Testis (tissue), 2 donors: ENCODE measurements at regions not wholly inside any gene's neighbourhood (a gene's known extent, or its start where the extent isn't known, plus 50 kb on each side); places are given as distances from the start of the nearest gene placed in this dataset.

Source experiments
- DNase-seq: peaks from one replicate; pipeline ENCODE4 v3.0.0-alpha.2; 2019
- H3K27ac ChIP-seq, 2 donors: fragments of 200-600 bp; sonication (generic); one replicate each; pipeline ENCODE4 v1.5.1; 2019
- H3K27me3 ChIP-seq: fragments of 200-600 bp; sonication (generic); one replicate; pipeline ENCODE4 v1.5.1; 2019
- H3K36me3 ChIP-seq: fragments of 200-600 bp; sonication (generic); one replicate; pipeline ENCODE4 v1.5.1; 2017; ENCODE audit warnings: low read depth; ENCODE audit errors: missing control alignments
- H3K4me1 ChIP-seq: fragments of 200-600 bp; sonication (generic); one replicate; pipeline ENCODE4 v1.5.1; 2019
- H3K4me3 ChIP-seq, 2 donors: fragments of 200-600 bp; sonication (generic); one replicate each; pipeline ENCODE4 v1.5.1; 2017 to 2019
- H3K9me3 ChIP-seq: fragments of 200-600 bp; sonication (generic); one replicate; pipeline ENCODE4 v1.5.1; 2017
- POLR2A ChIP-seq: fragments of 450-650 bp; IDR thresholded peaks from one replicate; pipeline ENCODE4 v1.6.1; 2017; ENCODE audit warnings: antibody characterized with exemption, mild to moderate bottlenecking, moderate library complexity
- WGBS, 2 donors: methylation state at CpG; one replicate each; pipeline ENCODE4 v1.1.5; 2018; 5-methylcytosine and 5-hydroxymethylcytosine counted together
- intact Hi-C: fragments of 100-400 bp; cut with DNase I; formaldehyde crosslinking; loops from one replicate; pipeline ENCODE4 v1.15.1; 2023; ENCODE audit warnings: low total_unique reads
- TF ChIP-seq, protein P1 (sequence below), 3 experiments: fragments of 450-650 bp in 2 of 3; fragments of 200-600 bp in 1 of 3; sonication (generic) in 1 of 3; IDR thresholded peaks; one replicate each; pipeline ENCODE4 v1.5.1; 2016 to 2019; ENCODE audit warnings: antibody characterized with exemption in 3 of 3, mild to moderate bottlenecking in 2 of 3, moderate library complexity in 1 of 3

DNA sequence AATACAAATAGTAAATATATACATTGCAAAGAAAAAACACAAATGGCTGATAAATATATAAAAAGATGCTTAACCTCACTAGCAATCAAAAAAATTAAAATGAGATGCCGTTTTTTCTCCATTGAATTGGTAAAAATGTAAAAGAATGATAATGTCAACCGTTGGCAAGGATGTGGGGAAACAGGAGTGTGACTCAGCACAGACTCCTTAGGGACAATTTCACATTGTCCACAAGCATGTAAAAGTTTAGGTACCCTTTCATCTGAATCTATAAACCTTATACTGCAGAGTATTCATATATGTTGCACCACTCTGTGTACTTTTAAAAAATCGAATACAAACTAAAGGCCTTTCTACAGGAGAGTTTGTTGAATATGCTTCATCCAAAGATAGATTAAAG lies 143.1 kb upstream of the RREB1 start:
- H3K36me3 ChIP-seq: no peaks in the 10 kb centered on the region
- H3K4me3 ChIP-seq: no peak overlapping the region
- TF ChIP-seq POLR2A: no peak
- TF ChIP-seq, protein P1, sequence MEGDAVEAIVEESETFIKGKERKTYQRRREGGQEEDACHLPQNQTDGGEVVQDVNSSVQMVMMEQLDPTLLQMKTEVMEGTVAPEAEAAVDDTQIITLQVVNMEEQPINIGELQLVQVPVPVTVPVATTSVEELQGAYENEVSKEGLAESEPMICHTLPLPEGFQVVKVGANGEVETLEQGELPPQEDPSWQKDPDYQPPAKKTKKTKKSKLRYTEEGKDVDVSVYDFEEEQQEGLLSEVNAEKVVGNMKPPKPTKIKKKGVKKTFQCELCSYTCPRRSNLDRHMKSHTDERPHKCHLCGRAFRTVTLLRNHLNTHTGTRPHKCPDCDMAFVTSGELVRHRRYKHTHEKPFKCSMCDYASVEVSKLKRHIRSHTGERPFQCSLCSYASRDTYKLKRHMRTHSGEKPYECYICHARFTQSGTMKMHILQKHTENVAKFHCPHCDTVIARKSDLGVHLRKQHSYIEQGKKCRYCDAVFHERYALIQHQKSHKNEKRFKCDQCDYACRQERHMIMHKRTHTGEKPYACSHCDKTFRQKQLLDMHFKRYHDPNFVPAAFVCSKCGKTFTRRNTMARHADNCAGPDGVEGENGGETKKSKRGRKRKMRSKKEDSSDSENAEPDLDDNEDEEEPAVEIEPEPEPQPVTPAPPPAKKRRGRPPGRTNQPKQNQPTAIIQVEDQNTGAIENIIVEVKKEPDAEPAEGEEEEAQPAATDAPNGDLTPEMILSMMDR (IDR thresholded peaks at IDR 0.05): no peak
- DNase-seq: no peak
- H3K27me3 ChIP-seq: no peaks in the 10 kb centered on the region
- intact Hi-C loops: no loop called here
- H3K9me3 ChIP-seq: no peaks in the 10 kb centered on the region
- 78 to 84% methylated on average over 3 of the region's 3 CpGs for WGBS, 2 donors
- no peak overlapping the region for H3K27ac ChIP-seq
- no peaks in the 10 kb centered on the region for H3K4me1 ChIP-seq

DNA sequence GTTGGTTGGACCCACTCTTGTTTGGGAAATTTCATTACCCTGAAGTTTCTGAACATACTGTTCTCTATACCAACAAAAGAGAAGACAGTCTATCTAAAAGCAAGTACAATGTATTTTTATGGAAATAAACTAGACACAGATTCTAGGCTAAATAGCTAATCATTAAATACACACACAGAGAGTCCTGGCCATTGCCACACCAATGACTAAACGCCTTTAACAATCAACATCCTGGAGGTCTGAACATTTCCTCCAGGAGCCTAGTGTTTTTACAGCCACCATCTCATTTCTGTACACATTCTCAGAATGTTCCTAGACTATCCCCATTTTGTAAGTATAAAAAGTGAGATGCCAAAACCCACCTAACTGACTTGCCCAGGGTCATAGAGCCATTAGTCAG lies 141.6 kb upstream of the RREB1 start:
- no peak for DNase-seq
- Histone ChIP-seq H3K4me3 (no peak overlapping the region), H3K9me3 (no peaks in the 10 kb centered on the region), H3K4me1 (no peaks in the 10 kb centered on the region), H3K27ac (no peak overlapping the region), H3K27me3 (no peaks in the 10 kb centered on the region), H3K36me3 (no peaks in the 10 kb centered on the region)
- 97% methylated on average over 1 of the region's 1 CpG for WGBS, 2 donors
- intact Hi-C loops: no loop called here
- no peak for TF ChIP-seq POLR2A

DNA sequence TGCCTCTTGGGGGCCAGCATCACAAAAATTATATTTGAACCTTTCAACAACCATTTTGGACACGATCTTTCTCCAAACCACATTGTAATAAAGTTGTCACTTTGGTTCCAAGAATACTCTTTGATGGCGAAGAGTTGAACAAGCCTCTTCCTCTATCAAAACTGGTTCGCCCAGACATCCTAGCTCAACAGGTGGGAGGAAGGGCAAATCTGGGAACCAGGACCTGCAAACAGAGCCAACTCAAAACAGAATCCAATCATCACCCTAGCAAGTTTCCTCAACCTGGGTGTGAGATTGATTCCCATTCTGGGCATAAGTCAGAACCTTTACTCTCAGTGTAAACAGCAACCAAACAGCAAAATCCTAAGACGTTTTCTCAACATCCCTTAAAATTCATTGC lies 141.2 kb upstream of the RREB1 start:
- Histone ChIP-seq H3K4me1 (no peaks in the 10 kb centered on the region), H3K4me3 (no peak overlapping the region), H3K27ac (no peak overlapping the region), H3K36me3 (no peaks in the 10 kb centered on the region), H3K27me3 (no peaks in the 10 kb centered on the region), H3K9me3 (no peaks in the 10 kb centered on the region)
- TF ChIP-seq POLR2A: no peak
- TF ChIP-seq, protein P1 (IDR thresholded peaks at IDR 0.05): no peak
- no peak for DNase-seq
- WGBS, 2 donors: 92 to 95% methylated on average over 4 of the region's 4 CpGs
- intact Hi-C loops: no loop called here

DNA sequence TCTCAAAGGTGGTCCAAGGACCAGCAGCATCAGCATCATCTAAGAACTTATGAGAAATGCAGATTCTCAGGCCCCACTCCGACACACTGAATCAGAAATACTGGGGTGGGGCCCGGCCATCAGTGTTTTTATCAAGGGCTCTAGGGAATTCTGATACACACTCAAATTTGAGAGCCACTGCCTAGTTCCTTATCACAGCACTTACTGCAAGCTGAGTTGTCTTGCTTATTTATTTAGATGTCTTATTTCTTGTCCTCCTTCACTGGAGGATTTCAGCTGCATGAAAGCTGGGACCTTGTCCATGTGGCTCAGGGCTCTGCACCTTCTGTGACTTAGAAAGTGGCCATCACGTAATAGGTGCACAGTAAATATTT lies 139.4 kb upstream of the RREB1 start:
- Histone ChIP-seq H3K27me3 (no peaks in the 10 kb centered on the region), H3K4me1 (no peaks in the 10 kb centered on the region), H3K9me3 (no peaks in the 10 kb centered on the region), H3K4me3 (no peak overlapping the region), H3K27ac (no peak overlapping the region), H3K36me3 (no peaks in the 10 kb centered on the region)
- no peak for DNase-seq
- TF ChIP-seq POLR2A: no peak
- TF ChIP-seq, protein P1 (IDR thresholded peaks at IDR 0.05): no peak
- 88 to 92% methylated on average over 3 of the region's 3 CpGs for WGBS, 2 donors
- intact Hi-C loops: no loop called here

DNA sequence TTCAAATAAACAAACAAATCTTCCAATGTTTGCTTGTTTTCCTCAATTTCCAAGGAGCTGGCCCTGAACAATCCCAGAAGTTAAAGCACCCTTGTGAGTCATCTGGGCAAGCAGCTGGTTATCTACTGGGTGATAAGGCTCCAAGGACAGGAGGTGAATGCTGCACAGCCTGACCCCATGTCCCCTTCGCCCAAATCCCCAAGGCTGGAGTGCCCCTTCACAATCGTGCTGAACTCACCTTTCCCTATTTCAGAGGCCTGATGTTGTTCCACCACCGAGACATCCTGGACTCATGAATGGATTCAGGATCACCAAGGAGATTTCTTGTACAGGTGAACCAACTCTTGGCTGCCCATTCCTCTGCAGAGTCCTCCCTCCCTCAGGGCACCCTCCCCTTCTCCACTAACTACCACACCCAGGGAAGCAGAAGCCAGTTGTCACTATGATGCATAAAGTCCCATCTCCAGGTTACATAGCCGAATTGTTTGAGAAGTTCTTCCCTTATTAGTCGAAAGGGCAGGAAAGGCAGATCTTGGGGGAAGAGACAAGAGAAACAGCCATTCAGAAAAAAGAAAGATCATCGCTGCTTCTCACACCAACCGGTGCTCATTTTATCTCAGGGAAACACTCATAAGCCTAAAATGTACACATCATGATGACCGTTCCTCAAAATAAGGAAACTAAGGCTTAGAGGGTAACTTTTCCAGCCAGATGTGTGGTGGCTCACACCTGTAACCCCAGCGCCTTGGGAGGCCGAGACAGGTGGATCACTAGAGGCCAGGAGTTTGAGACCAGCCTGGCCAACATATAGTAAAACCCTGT lies 138.8 kb upstream of the RREB1 start:
- no peaks in the 10 kb centered on the region for H3K9me3 ChIP-seq
- no peak overlapping the region for H3K4me3 ChIP-seq
- no peak for DNase-seq
- 82 to 84% methylated on average over 10 of the region's 10 CpGs for WGBS, 2 donors
- H3K4me1 ChIP-seq: no peaks in the 10 kb centered on the region
- TF ChIP-seq POLR2A: no peak
- TF ChIP-seq, protein P1 (IDR thresholded peaks at IDR 0.05): no peak
- H3K36me3 ChIP-seq: no peaks in the 10 kb centered on the region
- intact Hi-C loops: no loop called here
- H3K27me3 ChIP-seq: no peaks in the 10 kb centered on the region
- H3K27ac ChIP-seq: no peak overlapping the region
